ENCODE measurements at regions not wholly inside any gene's neighbourhood (a gene's known extent, or its start where the extent isn't known, plus 50 kb on each side); places are given as distances from the start of the nearest gene placed in this dataset.

DNA sequence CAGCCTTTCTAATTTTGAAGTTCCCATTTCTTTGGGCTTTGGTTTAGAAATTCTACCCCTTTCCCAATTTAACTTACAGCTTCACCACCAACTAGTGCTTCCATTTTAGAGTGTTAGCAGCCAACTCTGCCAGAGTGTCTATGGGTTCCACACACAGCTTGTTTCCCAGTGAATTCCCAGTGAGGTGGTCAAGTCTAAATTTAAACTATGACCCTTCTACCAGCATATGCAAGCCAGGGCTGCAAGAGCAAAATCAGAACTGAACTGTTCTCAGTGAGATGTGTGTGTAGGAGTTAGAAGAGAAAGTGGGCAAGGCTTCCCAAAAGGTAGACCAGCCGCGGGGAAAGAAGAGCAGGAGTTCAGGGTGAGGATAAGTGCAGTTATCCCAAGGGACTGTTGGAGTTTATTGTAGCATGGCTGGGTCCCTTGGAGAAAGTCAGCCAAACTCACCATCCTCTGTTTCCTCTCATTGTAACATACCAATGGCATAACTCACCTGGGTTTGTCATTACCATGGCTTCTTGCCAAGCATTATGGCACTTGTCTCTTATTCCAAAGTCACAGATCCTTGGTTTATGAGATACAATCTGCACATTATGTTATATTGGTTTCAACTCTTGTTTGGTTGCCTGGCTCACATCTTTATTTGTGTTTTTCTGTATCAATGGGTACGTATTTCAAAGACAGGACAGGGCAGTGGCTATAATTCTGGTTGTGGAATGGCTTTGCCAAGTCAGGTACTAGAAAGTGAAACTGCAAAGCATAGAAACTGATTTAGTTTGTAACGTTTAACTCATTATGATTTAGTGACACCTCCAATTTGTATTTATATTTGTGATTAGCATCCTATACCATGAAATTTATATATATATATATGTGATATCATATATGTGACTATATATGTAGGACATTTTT, 130.2 kb upstream of the UMPS start:
- TF ChIP-seq, protein P1, sequence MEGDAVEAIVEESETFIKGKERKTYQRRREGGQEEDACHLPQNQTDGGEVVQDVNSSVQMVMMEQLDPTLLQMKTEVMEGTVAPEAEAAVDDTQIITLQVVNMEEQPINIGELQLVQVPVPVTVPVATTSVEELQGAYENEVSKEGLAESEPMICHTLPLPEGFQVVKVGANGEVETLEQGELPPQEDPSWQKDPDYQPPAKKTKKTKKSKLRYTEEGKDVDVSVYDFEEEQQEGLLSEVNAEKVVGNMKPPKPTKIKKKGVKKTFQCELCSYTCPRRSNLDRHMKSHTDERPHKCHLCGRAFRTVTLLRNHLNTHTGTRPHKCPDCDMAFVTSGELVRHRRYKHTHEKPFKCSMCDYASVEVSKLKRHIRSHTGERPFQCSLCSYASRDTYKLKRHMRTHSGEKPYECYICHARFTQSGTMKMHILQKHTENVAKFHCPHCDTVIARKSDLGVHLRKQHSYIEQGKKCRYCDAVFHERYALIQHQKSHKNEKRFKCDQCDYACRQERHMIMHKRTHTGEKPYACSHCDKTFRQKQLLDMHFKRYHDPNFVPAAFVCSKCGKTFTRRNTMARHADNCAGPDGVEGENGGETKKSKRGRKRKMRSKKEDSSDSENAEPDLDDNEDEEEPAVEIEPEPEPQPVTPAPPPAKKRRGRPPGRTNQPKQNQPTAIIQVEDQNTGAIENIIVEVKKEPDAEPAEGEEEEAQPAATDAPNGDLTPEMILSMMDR (IDR thresholded peaks at IDR 0.05; ENCODE audit: insufficient read depth, low read length, poor library complexity, severe bottlenecking): no peak
- no peak for TF ChIP-seq EZH2phosphoT487 (conservative IDR thresholded peaks at IDR 0.05; ENCODE audit: low read length)

Measured in SU-DHL-6 (cell line).